ENCODE measurements at regions not wholly inside any gene's neighbourhood (a gene's known extent, or its start where the extent isn't known, plus 50 kb on each side); places are given as distances from the start of the nearest gene placed in this dataset.

DNA sequence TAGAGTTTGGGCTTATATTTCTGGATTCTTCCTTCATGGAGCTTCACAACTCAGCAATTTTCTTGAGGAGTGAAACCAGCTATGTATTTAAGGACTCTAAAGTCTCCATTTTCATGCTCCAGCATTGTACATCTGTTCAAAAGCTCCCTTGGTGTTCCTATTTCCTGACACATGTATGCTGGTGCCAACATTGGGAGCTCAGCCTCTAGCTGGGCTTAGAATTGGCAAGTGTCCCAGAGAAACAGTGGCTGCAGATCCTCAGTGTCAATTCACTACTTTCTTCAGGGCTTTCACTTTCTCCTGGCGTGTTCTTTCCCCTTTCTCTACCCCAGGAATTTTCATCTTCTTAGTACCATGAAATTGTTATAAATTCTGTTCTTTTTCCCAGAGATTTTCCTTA lies 103.1 kb downstream of the ZNF467 start:
- no peak overlapping the region for H3K56ac ChIP-seq (replicated peaks; ENCODE audit: insufficient read length, low read depth, low read length)
- POLR2A ChIA-PET (ENCODE audit: partially characterized antibody): no interaction called here
- no peak overlapping the region for H3K4me3 ChIP-seq (ENCODE audit: extremely low read depth in 1 of 4, insufficient read depth in 2 of 4, low read depth in 3 of 4, low read length in 4 of 4)
- no peak overlapping the region for H2BK120ac ChIP-seq (replicated peaks; ENCODE audit: low read depth, low read length)
- no peak for DNase-seq (ENCODE audit: low read depth in 1 of 2, low spot score in 2 of 2)
- no peak overlapping the region for H2BK20ac ChIP-seq (ENCODE audit: low read length)
- WGBS, 2 experiments (ENCODE audit: extremely low coverage in 1 of 2, insufficient coverage in 1 of 2, insufficient read length in 1 of 2, insufficient replicate concordance in 2 of 2, low coverage in 1 of 2, low lambda C conversion rate in 2 of 2, missing lambda C conversion rate in 1 of 2): 80% methylated on average over 1 of the region's 1 CpG; no CpG with 5 or more reads in 1 of the 2 experiments
- H2BK15ac ChIP-seq (ENCODE audit: low read length): no peak overlapping the region
- H3K4me2 ChIP-seq (ENCODE audit: insufficient read depth in 1 of 2, low read depth in 2 of 2, low read length in 2 of 2): no peak overlapping the region
- no peak for TF ChIP-seq CEBPB (IDR thresholded peaks at IDR 0.05; ENCODE audit: low read depth, low read length)
- TF ChIP-seq SIRT6 (IDR thresholded peaks at IDR 0.05; ENCODE audit: low read length): no peak
- TF ChIP-seq RAD21 (IDR thresholded peaks at IDR 0.05 in 1 of 2, conservative IDR thresholded peaks at IDR 0.05 in 1 of 2; ENCODE audit: low read depth in 2 of 2, low read length in 2 of 2): no peak
- TF ChIP-seq HDAC6 (IDR thresholded peaks at IDR 0.05; ENCODE audit: low read depth, low read length): no peak
- no peak for TF ChIP-seq KDM4A (IDR thresholded peaks at IDR 0.05; ENCODE audit: low read depth, low read length, severe bottlenecking)
- no peak for TF ChIP-seq YY1 (IDR thresholded peaks at IDR 0.05; ENCODE audit: low read depth, low read length)
- TF ChIP-seq TAF1 (IDR thresholded peaks at IDR 0.05; ENCODE audit: low read depth, low read length): no peak
- TF ChIP-seq CBX5 (IDR thresholded peaks at IDR 0.05; ENCODE audit: low read depth, low read length): no peak
- TF ChIP-seq CBX8 (IDR thresholded peaks at IDR 0.05; ENCODE audit: borderline replicate concordance, low read depth, low read length): no peak
- no peak for TF ChIP-seq CHD1 (IDR thresholded peaks at IDR 0.05; ENCODE audit: low read depth, low read length)
- TF ChIP-seq KDM5A (IDR thresholded peaks at IDR 0.05; ENCODE audit: low read length): no peak
- no peak for TF ChIP-seq SIX5 (IDR thresholded peaks at IDR 0.05; ENCODE audit: low read depth, low read length)
- no peak for TF ChIP-seq SRF (IDR thresholded peaks at IDR 0.05; ENCODE audit: low read depth, low read length)
- no peak for TF ChIP-seq GABPA (IDR thresholded peaks at IDR 0.05; ENCODE audit: borderline replicate concordance, insufficient read depth, low read length)
- TF ChIP-seq SP4 (IDR thresholded peaks at IDR 0.05; ENCODE audit: low read length): no peak
- no peak overlapping the region for H4K5ac ChIP-seq (ENCODE audit: insufficient read length, low read depth, low read length)
- no peaks in the 10 kb centered on the region for H3K79me2 ChIP-seq (ENCODE audit: control insufficient read depth in 1 of 2, insufficient read depth in 2 of 2, low read length in 2 of 2)
- H3K14ac ChIP-seq (ENCODE audit: insufficient read length): no peak overlapping the region
- no peak overlapping the region for H3K27ac ChIP-seq (ENCODE audit: low read depth, low read length)
- no peaks in the 10 kb centered on the region for H3K9me3 ChIP-seq (ENCODE audit: insufficient read depth in 2 of 2, low read depth in 1 of 2, low read length in 1 of 2)
- no peaks in the 10 kb centered on the region for H3K27me3 ChIP-seq (replicated peaks in 1 of 4; ENCODE audit: control insufficient read depth in 3 of 4, extremely low read depth in 1 of 4, insufficient read depth in 3 of 4, low read length in 3 of 4)
- no peak overlapping the region for H2BK12ac ChIP-seq (ENCODE audit: low read depth, low read length)
- H3K23me2 ChIP-seq (ENCODE audit: low read depth, low read length): no peaks in the 10 kb centered on the region
- no peaks in the 10 kb centered on the region for H3K4me1 ChIP-seq (replicated peaks in 1 of 4; ENCODE audit: control insufficient read depth in 3 of 4, insufficient read depth in 4 of 4, low read length in 3 of 4)
- H3K18ac ChIP-seq (ENCODE audit: extremely low read depth, low read length): no peak overlapping the region
- no peak overlapping the region for H4K8ac ChIP-seq (ENCODE audit: extremely low read depth, insufficient read depth, low read length)
- no peak overlapping the region for H4K91ac ChIP-seq (replicated peaks; ENCODE audit: insufficient read length, low read length)
- no peaks in the 10 kb centered on the region for H3K36me3 ChIP-seq (ENCODE audit: control insufficient read depth in 2 of 4, insufficient read depth in 4 of 4, low read length in 3 of 4)
- CTCF ChIA-PET (ENCODE audit: partially characterized antibody): interaction anchor here (0.9 to 3.3 kb wide), 13 partner anchors 7 to 86 kb away, joined by 3 to 21 read pairs (median 4); no protein-coding TSS in a partner anchor
- no peak overlapping the region for H3K23ac ChIP-seq (ENCODE audit: insufficient read length)
- H2BK5ac ChIP-seq (ENCODE audit: low read depth, low read length): no peak overlapping the region
- no peaks in the 10 kb centered on the region for H3K79me1 ChIP-seq (ENCODE audit: low read depth, low read length)
- no peak overlapping the region for H2AFZ ChIP-seq (ENCODE audit: low read length)
- no peak for FAIRE-seq
- no peak overlapping the region for H3K4ac ChIP-seq (replicated peaks; ENCODE audit: insufficient read length, low read depth, low read length)
- H4K20me1 ChIP-seq (replicated peaks in 1 of 2; ENCODE audit: control insufficient read depth in 1 of 2, insufficient read depth in 2 of 2, low read length in 2 of 2): no peaks in the 10 kb centered on the region
- H3K9ac ChIP-seq (replicated peaks in 1 of 4; ENCODE audit: extremely low read depth in 1 of 4, low read depth in 3 of 4, low read length in 3 of 4): no peak overlapping the region
- H2AK5ac ChIP-seq (ENCODE audit: low read depth, low read length): no peak overlapping the region

All from H1 (cell line).